Muscle of arm (tissue), 1 donor: ENCODE measurements at regions not wholly inside any gene's neighbourhood (a gene's known extent, or its start where the extent isn't known, plus 50 kb on each side); places are given as distances from the start of the nearest gene placed in this dataset.
"Not testable (repeated sequence)": the region's sequence is repeated elsewhere in the genome, so short reads cannot be mapped to it uniquely, and the experiment has no call there.

ENCODE experiments used
- DNase-seq: peaks from one replicate; pipeline ENCODE4 v3.0.0-alpha.2; 2013

GRCh38 chr11:116046127-116046526 is 541.9 kb upstream of the CADM1 start:
- no peak for DNase-seq

GRCh38 chr11:116044941-116045340 is 540.7 kb upstream of the CADM1 start:
- no peak for DNase-seq

GRCh38 chr11:116044520-116044919 is 540.3 kb upstream of the CADM1 start:
- DNase-seq, result no peak

GRCh38 chr11:116043857-116044256 is 539.6 kb upstream of the CADM1 start:
- DNase-seq, result no peak

GRCh38 chr11:116043059-116043458 is 538.8 kb upstream of the CADM1 start:
- not testable (repeated sequence) for DNase-seq

- DNase-seq, result no peak
Observed at GRCh38 chr11:116042146-116042545, 537.9 kb upstream of the CADM1 start.

GRCh38 chr11:116037861-116038260 is 533.6 kb upstream of the CADM1 start:
- DNase-seq, result no peak

- no peak for DNase-seq
Observed at GRCh38 chr11:116035977-116036376, 531.8 kb upstream of the CADM1 start.

- DNase-seq, result no peak
Observed at GRCh38 chr11:116033931-116034553, 529.8 kb upstream of the CADM1 start.

GRCh38 chr11:116030697-116031331 is 526.6 kb upstream of the CADM1 start:
- no peak for DNase-seq

GRCh38 chr11:116028506-116028905 is 524.3 kb upstream of the CADM1 start:
- not testable (repeated sequence) for DNase-seq

- no peak for DNase-seq
Observed at GRCh38 chr11:115999437-115999836, 495.2 kb upstream of the CADM1 start.

GRCh38 chr11:115996808-115997188 is 492.6 kb upstream of the CADM1 start:
- DNase-seq, result no peak

- DNase-seq, result no peak
Observed at GRCh38 chr11:115996125-115996807, 492.1 kb upstream of the CADM1 start.

GRCh38 chr11:115993590-115993989 is 489.4 kb upstream of the CADM1 start:
- no peak for DNase-seq

- no peak for DNase-seq
Observed at GRCh38 chr11:115990004-115990447, 485.8 kb upstream of the CADM1 start.

GRCh38 chr11:115985896-115986295 is 481.7 kb upstream of the CADM1 start:
- no peak for DNase-seq

GRCh38 chr11:115984228-115984627 is 480.0 kb upstream of the CADM1 start:
- no peak for DNase-seq

GRCh38 chr11:115982666-115983065 is 478.5 kb upstream of the CADM1 start:
- no peak for DNase-seq

GRCh38 chr11:115981814-115982471 is 477.7 kb upstream of the CADM1 start:
- no peak for DNase-seq

- no peak for DNase-seq
Observed at GRCh38 chr11:115981104-115981481, 476.9 kb upstream of the CADM1 start.

- DNase-seq, result no peak
Observed at GRCh38 chr11:115980337-115981103, 476.3 kb upstream of the CADM1 start.
